Psoas muscle (tissue), 7 donors: ENCODE measurements at regions not wholly inside any gene's neighbourhood (a gene's known extent, or its start where the extent isn't known, plus 50 kb on each side); places are given as distances from the start of the nearest gene placed in this dataset.

Experiments
- ATAC-seq, 4 donors: fragments of 200-7000 bp; cut with Tn5 transposase; one replicate each; pipeline ENCODE4 v1.9.1; 2020; ENCODE audit warnings: moderate library complexity in 3 of 4, mild to moderate bottlenecking in 2 of 4
- DNase-seq, 2 donors: peaks; one replicate each; pipeline ENCODE4 v3.0.0-alpha.2; 2020
- H3K27ac ChIP-seq: fragments of 200-600 bp; one replicate; pipeline ENCODE4 v1.8.0; 2022
- H3K27me3 ChIP-seq, 3 donors: fragments of 200-600 bp in 1 of 3; one replicate each; pipeline versions ENCODE4 v1.6.1 to v1.8.0; 2013 to 2022; ENCODE audit warnings: low read length in 2 of 3, mild to moderate bottlenecking in 2 of 3, moderate library complexity in 1 of 3; ENCODE audit not compliant: insufficient read depth in 3 of 3
- H3K36me3 ChIP-seq, 2 donors: fragments of 200-600 bp in 1 of 2; one replicate each; pipeline versions ENCODE4 v1.6.1 to v1.8.0; 2013 to 2022; ENCODE audit warnings: low read depth in 1 of 2, mild to moderate bottlenecking in 1 of 2, moderate library complexity in 1 of 2; ENCODE audit not compliant: insufficient read depth in 1 of 2
- H3K4me1 ChIP-seq: fragments of 200-600 bp; one replicate; pipeline ENCODE4 v1.8.0; 2022
- H3K4me3 ChIP-seq: fragments of 200-600 bp; one replicate; pipeline ENCODE4 v1.8.0; 2022; ENCODE audit warnings: mild to moderate bottlenecking
- H3K9me3 ChIP-seq: fragments of 200-600 bp; one replicate; pipeline ENCODE4 v1.8.0; 2022
- WGBS, 3 donors: extraction: QIAGEN DNeasy Blood & Tissue Kit; methylation state at CpG; one replicate each; pipeline versions ENCODE4 v1.1.6 to v1.1.7; 2013; 5-methylcytosine and 5-hydroxymethylcytosine counted together
- intact Hi-C, 2 donors: fragments of 100-400 bp; cut with DNase I; formaldehyde crosslinking; loops; one replicate each; pipeline versions ENCODE4 v1.11.0 to v1.14.2; 2022
- TF ChIP-seq, protein P1 (sequence below): fragments of 200-600 bp; IDR thresholded peaks from one replicate; pipeline ENCODE4 v1.8.0; 2022; ENCODE audit warnings: antibody characterized with exemption
- donor health status: healthy with polysubstance abuse.
- donor health status: DM: no; HTN: no; CAD: no; lungs with moderate emphysema.
- donor health status: Bipolar disorder and iron deficiency.
- donor health status: healthy.
- donor health status: DM: yes; HTN: yes; CAD: no.
- donor health status: DM: no; HTN: no; CAD: no.
- donor health status: DM: yes; HTN: yes; CAD: no.

DNA sequence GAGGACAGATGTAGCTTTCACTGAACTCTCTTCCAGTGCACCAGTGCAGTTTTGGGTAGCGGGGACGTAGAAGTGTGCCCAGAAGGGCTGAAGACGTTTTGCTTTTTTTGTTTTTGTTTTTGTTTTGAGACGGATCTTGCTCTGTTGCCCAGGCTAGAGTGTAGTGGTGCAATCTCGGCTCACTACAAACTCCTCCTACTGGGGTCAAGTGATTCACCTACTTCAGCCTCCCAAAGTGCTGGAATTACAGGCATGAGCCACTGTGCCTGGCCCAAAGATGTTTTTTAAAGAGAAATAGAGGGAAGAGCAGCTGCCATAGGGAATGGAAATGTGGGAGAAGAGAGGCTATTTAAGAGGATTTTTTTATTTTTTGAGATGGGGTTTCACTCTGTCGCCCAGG is 74.4 kb upstream of the ACSL1 start:
- H3K27me3 ChIP-seq: no peaks in the 10 kb centered on the region
- DNase-seq (no peak), ATAC-seq (no peak)
- no peak overlapping the region for H3K27ac ChIP-seq
- no peaks in the 10 kb centered on the region for H3K9me3 ChIP-seq
- WGBS, 3 donors: 80 to 89% (median 88%) methylated on average over 6 of the region's 6 CpGs
- intact Hi-C loops: loop anchor here in 1 of 2 donors (5.0 kb wide), 1 partner anchor 153 kb away; no protein-coding TSS in a partner anchor
- H3K4me1 ChIP-seq: no peaks in the 10 kb centered on the region
- TF ChIP-seq, protein P1, sequence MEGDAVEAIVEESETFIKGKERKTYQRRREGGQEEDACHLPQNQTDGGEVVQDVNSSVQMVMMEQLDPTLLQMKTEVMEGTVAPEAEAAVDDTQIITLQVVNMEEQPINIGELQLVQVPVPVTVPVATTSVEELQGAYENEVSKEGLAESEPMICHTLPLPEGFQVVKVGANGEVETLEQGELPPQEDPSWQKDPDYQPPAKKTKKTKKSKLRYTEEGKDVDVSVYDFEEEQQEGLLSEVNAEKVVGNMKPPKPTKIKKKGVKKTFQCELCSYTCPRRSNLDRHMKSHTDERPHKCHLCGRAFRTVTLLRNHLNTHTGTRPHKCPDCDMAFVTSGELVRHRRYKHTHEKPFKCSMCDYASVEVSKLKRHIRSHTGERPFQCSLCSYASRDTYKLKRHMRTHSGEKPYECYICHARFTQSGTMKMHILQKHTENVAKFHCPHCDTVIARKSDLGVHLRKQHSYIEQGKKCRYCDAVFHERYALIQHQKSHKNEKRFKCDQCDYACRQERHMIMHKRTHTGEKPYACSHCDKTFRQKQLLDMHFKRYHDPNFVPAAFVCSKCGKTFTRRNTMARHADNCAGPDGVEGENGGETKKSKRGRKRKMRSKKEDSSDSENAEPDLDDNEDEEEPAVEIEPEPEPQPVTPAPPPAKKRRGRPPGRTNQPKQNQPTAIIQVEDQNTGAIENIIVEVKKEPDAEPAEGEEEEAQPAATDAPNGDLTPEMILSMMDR: no peak
- H3K36me3 ChIP-seq: no peaks in the 10 kb centered on the region
- no peak overlapping the region for H3K4me3 ChIP-seq

DNA sequence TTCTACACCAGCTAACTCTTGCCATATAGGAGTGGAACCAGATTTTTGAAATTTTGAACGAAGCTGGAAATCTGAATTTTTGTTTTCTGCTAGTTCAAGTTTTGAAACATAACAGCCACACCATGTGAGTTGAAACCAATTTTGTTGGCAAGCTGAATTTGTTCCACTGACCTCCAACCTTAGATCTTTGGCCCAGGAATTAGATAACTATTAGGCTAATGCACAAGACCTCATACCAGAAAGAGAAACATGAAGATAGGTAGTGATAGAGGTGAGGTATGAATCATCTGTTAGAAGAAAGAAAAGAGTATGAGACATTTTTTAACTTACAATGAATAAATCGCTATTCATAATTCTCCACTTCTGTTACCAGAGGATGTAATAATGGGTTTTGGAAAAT is 76.8 kb upstream of the ACSL1 start:
- Histone ChIP-seq H3K4me1 (no peaks in the 10 kb centered on the region), H3K27ac (no peak overlapping the region), H3K27me3 (no peaks in the 10 kb centered on the region), H3K4me3 (no peak overlapping the region), H3K9me3 (no peaks in the 10 kb centered on the region), H3K36me3 (no peaks in the 10 kb centered on the region)
- ATAC-seq: no peak
- intact Hi-C loops: loop anchor here in 1 of 2 donors (5.0 kb wide), 1 partner anchor 155 kb away; no protein-coding TSS in a partner anchor
- DNase-seq: no peak
- TF ChIP-seq, protein P1: no peak
- WGBS, 3 donors: 81 to 95% (median 93%) methylated on average over 2 of the region's 2 CpGs

DNA sequence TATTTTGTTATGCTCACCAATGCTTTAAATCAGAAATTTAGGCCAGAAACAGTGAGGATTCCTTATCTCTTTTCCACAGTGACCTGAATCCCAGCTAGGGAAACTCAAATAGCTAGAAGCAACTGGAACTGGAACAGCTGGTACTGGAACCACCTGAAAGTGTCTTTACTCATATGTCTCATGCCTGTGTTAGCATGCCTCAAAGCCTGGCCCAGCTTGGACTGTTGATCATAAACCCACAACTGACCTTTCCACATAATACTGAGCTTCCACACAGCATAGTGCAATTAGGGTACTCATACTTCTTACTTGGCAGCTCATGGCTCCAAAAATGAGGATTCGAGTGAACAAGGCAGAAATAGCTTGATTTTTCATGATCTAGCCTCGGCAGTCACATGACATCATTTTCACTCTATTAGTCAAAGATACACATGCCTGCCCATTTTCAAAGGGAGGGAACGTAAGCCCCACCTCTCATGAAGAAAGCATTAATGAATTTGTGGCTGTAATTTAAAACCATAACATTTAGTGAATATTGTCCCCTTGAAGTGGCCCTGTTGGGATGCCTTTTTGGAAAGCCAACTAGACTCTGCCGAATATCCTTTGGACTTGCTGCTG is 80.8 kb upstream of the ACSL1 start:
- intact Hi-C loops: no loop called here
- DNase-seq (no peak), ATAC-seq (peak in 1 of 4 donors; percentile 39)
- no peaks in the 10 kb centered on the region for H3K9me3 ChIP-seq
- TF ChIP-seq, protein P1: no peak
- no peaks in the 10 kb centered on the region for H3K36me3 ChIP-seq
- H3K27ac ChIP-seq: no peak overlapping the region
- no peak overlapping the region for H3K4me3 ChIP-seq
- no peaks in the 10 kb centered on the region for H3K27me3 ChIP-seq
- no peaks in the 10 kb centered on the region for H3K4me1 ChIP-seq
- 72 to 78% (median 75%) methylated on average over 4 of the region's 4 CpGs for WGBS, 3 donors

DNA sequence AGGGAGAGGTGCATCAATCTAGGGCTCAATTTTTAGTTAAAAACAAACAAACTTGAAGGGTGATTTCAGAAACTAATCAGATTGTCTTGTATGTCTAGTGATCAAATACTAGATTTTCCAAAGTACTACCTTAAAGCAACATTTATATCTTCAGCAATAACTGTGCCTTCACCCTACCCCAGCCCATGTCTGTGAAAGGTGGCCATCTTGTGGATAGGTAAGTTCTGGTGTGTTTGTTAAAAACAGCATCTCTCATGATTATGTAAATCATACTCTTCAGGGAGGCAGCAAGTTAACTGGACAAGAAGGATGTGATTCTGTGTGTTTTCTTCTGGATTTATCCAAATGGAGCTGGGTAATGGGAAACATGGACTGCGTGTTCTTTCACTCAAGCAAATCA is 81.4 kb upstream of the ACSL1 start:
- peak in 2 of 4 donors; percentile 63 to 70 for ATAC-seq
- H3K4me1 ChIP-seq: no peaks in the 10 kb centered on the region
- no peaks in the 10 kb centered on the region for H3K27me3 ChIP-seq
- H3K27ac ChIP-seq: no peak overlapping the region
- intact Hi-C loops: no loop called here
- H3K9me3 ChIP-seq: peaks cover 3% of the 10 kb centered on the region
- no peak overlapping the region for H3K4me3 ChIP-seq
- 80 to 100% (median 92%) methylated on average over 1 of the region's 1 CpG for WGBS, 3 donors
- DNase-seq: no peak
- TF ChIP-seq, protein P1: no peak
- no peaks in the 10 kb centered on the region for H3K36me3 ChIP-seq

DNA sequence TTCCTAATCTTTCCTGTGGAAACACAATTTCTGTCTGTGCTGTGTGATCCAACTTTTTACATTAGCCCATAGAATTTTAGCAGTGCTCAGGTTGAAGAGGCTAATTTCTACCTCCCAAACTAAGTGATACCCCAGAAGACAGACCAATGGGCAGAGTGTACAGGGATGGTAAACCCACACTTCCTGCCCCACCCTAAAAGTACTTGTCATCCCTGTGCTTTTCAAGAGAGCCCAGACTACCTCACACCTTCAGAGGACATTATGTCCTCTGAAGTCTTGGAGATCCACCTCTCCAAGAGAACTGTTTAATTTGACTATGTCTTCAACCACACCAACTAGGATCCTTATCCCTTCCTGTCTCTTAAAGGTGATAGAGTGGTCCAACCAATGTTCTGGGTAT is 82.0 kb upstream of the ACSL1 start:
- H3K27ac ChIP-seq: no peak overlapping the region
- no peak for DNase-seq
- intact Hi-C loops: no loop called here
- TF ChIP-seq, protein P1: no peak
- no peaks in the 10 kb centered on the region for H3K27me3 ChIP-seq
- no peaks in the 10 kb centered on the region for H3K4me1 ChIP-seq
- H3K4me3 ChIP-seq: no peak overlapping the region
- H3K36me3 ChIP-seq: no peaks in the 10 kb centered on the region
- ATAC-seq: no peak
- peaks cover 9% of the 10 kb centered on the region for H3K9me3 ChIP-seq
